ENCODE measurements at regions not wholly inside any gene's neighbourhood (a gene's known extent, or its start where the extent isn't known, plus 50 kb on each side); places are given as distances from the start of the nearest gene placed in this dataset.
"Not testable (repeated sequence)": the region's sequence is repeated elsewhere in the genome, so short reads cannot be mapped to it uniquely, and the experiment has no call there.

DNA sequence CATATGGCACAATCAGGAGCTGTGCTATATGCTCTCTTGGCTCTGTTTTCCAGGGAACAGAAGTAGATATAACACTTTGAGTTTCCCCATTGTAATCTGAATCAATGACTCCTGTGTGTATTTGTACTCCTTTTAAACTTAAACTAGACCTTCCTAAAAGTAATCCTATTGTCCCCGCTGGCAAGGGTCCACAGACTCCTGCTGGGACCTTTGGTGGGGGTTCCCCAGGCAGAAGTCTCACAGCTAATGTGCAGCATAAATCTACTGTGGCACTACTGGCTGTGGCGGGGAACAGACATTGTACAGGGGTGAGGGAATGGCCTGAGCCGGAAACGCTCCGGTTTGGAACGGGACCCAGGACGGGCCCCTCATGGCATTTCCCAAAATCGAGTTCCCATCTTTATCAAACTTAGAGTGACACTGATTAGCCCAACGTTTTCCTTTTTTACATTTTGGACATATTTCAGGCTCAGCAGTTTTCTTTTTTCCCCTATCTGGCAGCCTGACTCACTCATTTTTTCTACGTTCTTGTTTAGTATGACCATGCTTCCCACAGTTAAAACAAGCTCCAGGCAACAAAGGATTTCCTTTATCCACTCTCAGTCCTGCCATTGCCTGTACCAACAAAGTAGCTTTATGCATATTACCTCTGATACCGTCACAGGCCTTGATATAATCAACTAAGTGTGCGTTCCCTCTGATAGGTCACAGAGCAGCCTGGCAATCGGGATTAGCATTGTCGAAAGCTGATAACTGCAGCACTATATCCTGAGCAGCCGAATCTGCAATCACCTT is 59.5 kb upstream of the LPCAT1 start:
- not testable (repeated sequence) for DNase-seq (ENCODE audit: low spot score)

GRCh38 chr5:1579389-1579788 is 55.6 kb upstream of the LPCAT1 start:
- DNase-seq (ENCODE audit: low spot score) = not testable (repeated sequence)

DNA sequence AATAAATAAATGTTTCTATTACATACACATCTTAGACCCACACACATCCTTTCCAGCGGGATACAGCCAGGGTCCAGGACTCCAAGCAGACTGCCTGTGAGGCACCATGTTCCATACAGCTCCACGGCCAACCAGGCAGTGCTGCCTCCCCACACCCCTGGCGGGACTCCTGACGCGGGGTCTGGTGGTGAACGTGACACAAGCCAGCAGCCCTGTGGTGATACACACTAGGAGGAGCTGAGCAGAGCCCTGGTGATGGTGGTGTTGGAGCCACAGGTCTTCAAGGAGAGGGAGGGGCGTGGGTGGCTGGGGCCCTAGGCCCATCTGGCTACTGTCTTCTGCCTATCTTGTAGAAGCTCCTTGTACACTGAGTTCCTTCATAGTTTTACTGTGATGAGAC is 53.1 kb upstream of the LPCAT1 start:
- not testable (repeated sequence) for DNase-seq (ENCODE audit: low spot score)

DNA sequence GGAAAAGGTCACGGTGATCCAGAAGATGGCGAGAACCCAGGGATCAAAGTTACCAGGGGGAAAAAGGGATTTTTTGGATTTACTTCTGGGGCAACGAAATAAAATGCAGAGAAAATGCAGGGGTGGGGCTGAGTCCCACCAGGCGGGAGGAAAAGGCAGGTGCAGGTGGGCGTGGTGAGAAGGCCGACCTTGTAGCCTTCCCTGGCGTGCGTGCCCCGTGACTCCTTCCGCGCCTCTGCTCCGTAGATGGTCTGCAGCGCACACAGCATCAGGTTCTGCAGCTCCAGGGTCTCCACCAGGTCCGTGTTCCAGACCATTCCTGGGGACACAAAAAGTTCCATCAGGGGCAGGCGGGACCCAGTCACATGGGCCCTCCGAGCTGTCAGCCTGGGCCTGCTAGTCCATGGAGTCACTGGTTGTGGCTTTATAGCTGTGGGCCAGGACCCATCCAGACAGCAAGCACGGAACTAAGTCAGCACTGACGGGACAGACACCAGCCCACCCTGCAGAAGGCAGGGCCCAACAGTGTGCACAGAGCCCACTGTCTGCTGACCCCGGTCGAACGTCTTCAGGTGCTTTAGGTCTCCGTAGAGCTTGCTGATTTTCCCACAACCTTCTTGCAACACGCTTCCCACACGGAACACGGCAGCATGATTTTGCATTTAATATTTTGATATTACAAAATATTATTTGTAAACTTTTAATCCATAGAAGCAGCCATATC is 52.4 kb upstream of the LPCAT1 start:
- not testable (repeated sequence) for DNase-seq (ENCODE audit: low spot score)

DNA sequence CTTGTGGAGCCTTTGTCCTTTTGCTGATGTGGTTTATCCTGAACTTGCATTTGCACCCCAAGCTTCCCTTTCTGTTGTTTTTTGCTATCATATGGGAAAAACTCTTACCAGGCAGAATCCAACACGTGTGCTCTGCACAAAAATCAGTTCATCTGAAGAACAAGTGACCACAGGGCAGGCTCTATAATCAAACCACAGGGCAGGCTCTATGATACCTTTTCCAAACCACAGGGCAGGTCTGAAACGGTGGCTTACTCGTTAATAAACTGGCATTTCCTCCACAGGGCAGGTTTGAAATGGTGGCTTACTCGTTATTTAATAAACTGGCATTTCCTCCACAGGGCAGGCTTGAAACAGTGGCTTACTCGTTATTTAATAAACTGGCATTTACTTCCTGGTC is 51.7 kb upstream of the LPCAT1 start:
- not testable (repeated sequence) for DNase-seq (ENCODE audit: low spot score)

GRCh38 chr5:1574023-1574318 is 50.2 kb upstream of the LPCAT1 start:
- DNase-seq (ENCODE audit: low spot score) = not testable (repeated sequence)

DNA sequence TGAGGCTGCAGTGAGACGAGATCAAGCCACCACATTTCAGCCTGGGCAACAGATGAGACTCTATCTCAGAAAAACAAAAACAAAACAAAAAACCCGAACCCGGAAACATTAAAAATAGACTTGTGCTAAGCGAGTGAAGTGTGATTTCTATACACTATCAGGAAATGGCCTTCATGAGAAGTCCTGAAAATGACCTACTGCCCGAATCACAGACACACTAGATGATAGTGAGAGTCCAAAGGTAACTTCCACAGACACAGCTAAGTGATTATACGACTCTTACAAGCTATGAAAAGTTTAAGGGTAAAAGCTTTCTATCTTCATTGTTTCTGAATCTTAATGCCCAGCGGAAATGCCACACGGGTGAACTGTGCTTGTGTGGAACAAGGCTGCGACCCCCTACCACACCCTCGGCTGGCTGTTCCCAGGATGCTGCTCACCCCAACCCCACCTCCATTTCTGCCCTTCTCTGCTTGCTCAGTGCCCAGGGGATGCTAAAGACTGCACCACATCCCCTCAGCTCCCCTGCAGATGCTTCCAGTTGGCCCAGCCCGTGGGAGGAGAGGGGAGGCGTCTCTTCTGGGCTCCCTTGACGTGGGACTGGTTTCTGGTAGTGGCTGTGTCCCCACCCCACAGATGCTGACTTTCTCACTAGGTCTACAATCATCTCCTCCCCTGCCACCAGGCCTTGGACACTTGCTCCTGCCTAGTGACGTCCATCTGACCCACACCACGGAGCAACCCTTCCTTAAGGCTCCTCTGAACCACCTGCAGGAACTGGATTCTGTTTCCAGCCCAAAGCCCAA is 49.7 kb upstream of the LPCAT1 start:
- DNase-seq (ENCODE audit: low spot score) = not testable (repeated sequence)

All from RKO (cell line).